GM23338 (cell line): ENCODE measurements at regions not wholly inside any gene's neighbourhood (a gene's known extent, or its start where the extent isn't known, plus 50 kb on each side); places are given as distances from the start of the nearest gene placed in this dataset.

ENCODE experiments used
- ATAC-seq: fragments of 200-7000 bp; cut with Tn5 transposase; 3 replicates; pipeline ENCODE4 v1.9.1; 2020
- DNase-seq: peaks from one replicate; pipeline ENCODE4 v3.0.0-alpha.2; 2015; ENCODE audit warnings: low spot score
- H2AFZ ChIP-seq: fragments of 200-600 bp; sonication (generic); 2 replicates; pipeline ENCODE4 v1.8.0; 2016; ENCODE audit warnings: antibody characterized with exemption, mild to moderate bottlenecking, moderate library complexity
- H3F3A ChIP-seq: fragments of 200-600 bp; sonication (generic); replicated peaks from 2 replicates; pipeline ENCODE4 v1.8.0; 2017; ENCODE audit warnings: antibody characterized with exemption, mixed run types, low read depth
- H3K27ac ChIP-seq: fragments of 200-600 bp; sonication (generic); 2 replicates; pipeline ENCODE4 v1.6.1; 2016; ENCODE audit warnings: low read depth
- H3K27me3 ChIP-seq: fragments of 200-600 bp; sonication (generic); 2 replicates; pipeline ENCODE4 v1.8.0; 2016; ENCODE audit warnings: mild to moderate bottlenecking, mixed run types, moderate library complexity; ENCODE audit not compliant: insufficient read depth
- H3K36me3 ChIP-seq: fragments of 200-600 bp; sonication (generic); 2 replicates; pipeline ENCODE4 v1.8.0; 2016; ENCODE audit warnings: mild to moderate bottlenecking; ENCODE audit not compliant: insufficient read depth
- H3K4me1 ChIP-seq: fragments of 200-600 bp; sonication (generic); 2 replicates; pipeline ENCODE4 v1.8.0; 2016; ENCODE audit warnings: mild to moderate bottlenecking, moderate library complexity; ENCODE audit not compliant: insufficient read depth
- H3K4me2 ChIP-seq: fragments of 200-600 bp; sonication (generic); 2 replicates; pipeline ENCODE4 v1.7.1; 2017; ENCODE audit warnings: mixed run types
- H3K4me3 ChIP-seq: fragments of 200-600 bp; sonication (generic); 2 replicates; pipeline ENCODE4 v1.6.1; 2016; ENCODE audit warnings: mixed run types
- H3K79me2 ChIP-seq: fragments of 200-600 bp; sonication (generic); replicated peaks from 2 replicates; pipeline ENCODE4 v1.8.0; 2017; ENCODE audit warnings: mild to moderate bottlenecking; ENCODE audit not compliant: insufficient read depth
- H3K9me2 ChIP-seq: fragments of 200-600 bp; sonication (generic); 2 replicates; pipeline ENCODE4 v1.8.0; 2017; ENCODE audit not compliant: insufficient read depth
- H4K20me1 ChIP-seq: fragments of 200-600 bp; sonication (generic); replicated peaks from 2 replicates; pipeline ENCODE4 v1.8.0; 2017; ENCODE audit warnings: mild to moderate bottlenecking; ENCODE audit not compliant: insufficient read depth
- H3K27ac Mint-ChIP-seq: 2 replicates; pipeline ENCODE4 v1.8.0; 2020; ENCODE audit warnings: inconsistent platforms, mild to moderate bottlenecking, moderate library complexity, mixed read lengths
- H3K27me3 Mint-ChIP-seq: 3 replicates; pipeline ENCODE4 v1.8.0; 2022; ENCODE audit warnings: low read depth, mild to moderate bottlenecking, moderate library complexity, mixed read lengths, inconsistent platforms; ENCODE audit not compliant: insufficient read depth, poor library complexity
- H3K36me3 Mint-ChIP-seq: 3 replicates; pipeline ENCODE4 v1.8.0; 2021; ENCODE audit warnings: low read depth, mild to moderate bottlenecking, inconsistent platforms, moderate library complexity, mixed read lengths
- H3K4me1 Mint-ChIP-seq: 3 replicates; pipeline ENCODE4 v1.8.0; 2020; ENCODE audit warnings: mild to moderate bottlenecking, inconsistent platforms, mixed read lengths
- H3K4me3 Mint-ChIP-seq: 3 replicates; pipeline ENCODE4 v1.8.0; 2021; ENCODE audit warnings: moderate library complexity, mild to moderate bottlenecking, inconsistent platforms, mixed read lengths
- H3K9me3 Mint-ChIP-seq: 3 replicates; pipeline ENCODE4 v1.8.0; 2020; ENCODE audit warnings: moderate library complexity, mild to moderate bottlenecking, inconsistent platforms, mixed read lengths
- CREB1 ChIP-seq: fragments of 250-450 bp; sonication (Bioruptor Pico); IDR thresholded peaks from 2 replicates; pipeline ENCODE4 v1.5.0; 2020; ENCODE audit warnings: low read depth, mild to moderate bottlenecking, moderate library complexity
- EZH2 ChIP-seq: fragments of 200-600 bp; sonication (generic); IDR thresholded peaks from one replicate; pipeline ENCODE4 v1.8.0; 2017; ENCODE audit warnings: antibody characterized with exemption, mild to moderate bottlenecking, low read depth; ENCODE audit not compliant: unreplicated experiment
- EZH2phosphoT487 ChIP-seq: fragments of 200-600 bp; sonication (generic); IDR thresholded peaks from one replicate; pipeline ENCODE4 v1.8.1; 2018; ENCODE audit warnings: antibody characterized with exemption; ENCODE audit not compliant: unreplicated experiment
- JUNB ChIP-seq: IDR thresholded peaks from one replicate; pipeline ENCODE4 v1.6.1; 2016; ENCODE audit warnings: antibody characterized with exemption; ENCODE audit not compliant: unreplicated experiment
- NANOG ChIP-seq: IDR thresholded peaks from 2 replicates; pipeline ENCODE4 v1.6.1; 2016; ENCODE audit warnings: antibody characterized with exemption, borderline replicate concordance
- POLR2AphosphoS5 ChIP-seq: IDR thresholded peaks from 2 replicates; pipeline ENCODE4 v1.6.1; 2016; ENCODE audit warnings: antibody characterized with exemption, low read depth
- STAT1 ChIP-seq: IDR thresholded peaks from one replicate; pipeline ENCODE4 v1.6.1; 2016; ENCODE audit warnings: antibody characterized with exemption; ENCODE audit not compliant: unreplicated experiment
- ZNF114 ChIP-seq: fragments of 250-450 bp; sonication (Bioruptor Pico); IDR thresholded peaks from 2 replicates; pipeline ENCODE4 v1.5.0; 2020; ENCODE audit warnings: mild to moderate bottlenecking, moderate library complexity
- ZNF331 ChIP-seq: fragments of 250-450 bp; sonication (Bioruptor Pico); IDR thresholded peaks from 2 replicates; pipeline ENCODE4 v1.5.0; 2020; ENCODE audit warnings: low read depth, mild to moderate bottlenecking, moderate library complexity
- TF ChIP-seq, protein P1 (sequence below): fragments of 250-450 bp; sonication (Bioruptor Pico); IDR thresholded peaks from 2 replicates; pipeline ENCODE4 v1.5.0; 2020; ENCODE audit warnings: mild to moderate bottlenecking, moderate library complexity
- TF ChIP-seq, protein P2 (sequence below), 2 experiments: fragments of 200-600 bp in 1 of 2; sonication (generic) in 1 of 2; conservative IDR thresholded peaks; 2 replicates each; pipeline versions ENCODE4 v1.5.1 to v1.6.1; 2016 to 2017; ENCODE audit warnings: antibody characterized with exemption in 2 of 2, low read depth in 2 of 2, mild to moderate bottlenecking in 2 of 2, moderate library complexity in 1 of 2
- TF ChIP-seq, protein P3 (sequence below): IDR thresholded peaks from one replicate; pipeline ENCODE4 v1.6.1; 2018; ENCODE audit warnings: antibody characterized with exemption; ENCODE audit not compliant: unreplicated experiment
- TF ChIP-seq, protein P4 (sequence below): IDR thresholded peaks from 2 replicates; pipeline ENCODE4 v1.6.1; 2016; ENCODE audit warnings: antibody characterized with exemption

DNA sequence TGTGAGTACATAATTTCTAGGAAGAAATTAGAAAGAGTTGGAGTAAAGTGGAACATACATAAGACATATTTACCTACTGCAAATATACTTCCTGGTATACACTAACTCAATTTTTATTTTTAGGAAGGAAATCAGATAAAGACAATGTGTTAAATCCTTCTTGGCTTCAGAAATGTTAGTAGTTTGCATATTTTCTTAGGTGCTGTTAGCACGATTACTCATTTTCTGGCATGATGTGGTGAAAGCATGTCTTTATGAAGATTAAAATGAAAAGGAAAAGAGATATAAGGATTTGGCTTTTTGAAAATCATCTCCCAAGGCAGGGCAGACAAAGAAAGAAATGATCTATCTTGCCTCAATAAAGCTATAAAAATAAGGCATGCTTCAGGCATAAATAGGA, 287.6 kb upstream of the E2F7 start:
- no peak overlapping the region for H3K4me3 ChIP-seq
- H2AFZ ChIP-seq: no peak overlapping the region
- Mint-ChIP-seq H3K9me3 (no peaks in the 10 kb centered on the region), H3K4me1 (peaks cover 7% of the 10 kb centered on the region; the same call in 2 of the 3 replicates), H3K27me3 (no peaks in the 10 kb centered on the region), H3K27ac (no peak overlapping the region), H3K36me3 (no peaks in the 10 kb centered on the region), H3K4me3 (no peak overlapping the region)
- no peaks in the 10 kb centered on the region for H3K79me2 ChIP-seq
- H3K4me2 ChIP-seq: no peak overlapping the region
- no peaks in the 10 kb centered on the region for H3K27me3 ChIP-seq
- no peaks in the 10 kb centered on the region for H3K9me2 ChIP-seq
- no peaks in the 10 kb centered on the region for H3K36me3 ChIP-seq
- no peak overlapping the region for H3K27ac ChIP-seq
- DNase-seq: no peak
- no peak for TF ChIP-seq ZNF331
- no peak for TF ChIP-seq EZH2
- TF ChIP-seq JUNB: no peak
- TF ChIP-seq NANOG: no peak
- no peak for TF ChIP-seq EZH2phosphoT487
- TF ChIP-seq, protein P1, sequence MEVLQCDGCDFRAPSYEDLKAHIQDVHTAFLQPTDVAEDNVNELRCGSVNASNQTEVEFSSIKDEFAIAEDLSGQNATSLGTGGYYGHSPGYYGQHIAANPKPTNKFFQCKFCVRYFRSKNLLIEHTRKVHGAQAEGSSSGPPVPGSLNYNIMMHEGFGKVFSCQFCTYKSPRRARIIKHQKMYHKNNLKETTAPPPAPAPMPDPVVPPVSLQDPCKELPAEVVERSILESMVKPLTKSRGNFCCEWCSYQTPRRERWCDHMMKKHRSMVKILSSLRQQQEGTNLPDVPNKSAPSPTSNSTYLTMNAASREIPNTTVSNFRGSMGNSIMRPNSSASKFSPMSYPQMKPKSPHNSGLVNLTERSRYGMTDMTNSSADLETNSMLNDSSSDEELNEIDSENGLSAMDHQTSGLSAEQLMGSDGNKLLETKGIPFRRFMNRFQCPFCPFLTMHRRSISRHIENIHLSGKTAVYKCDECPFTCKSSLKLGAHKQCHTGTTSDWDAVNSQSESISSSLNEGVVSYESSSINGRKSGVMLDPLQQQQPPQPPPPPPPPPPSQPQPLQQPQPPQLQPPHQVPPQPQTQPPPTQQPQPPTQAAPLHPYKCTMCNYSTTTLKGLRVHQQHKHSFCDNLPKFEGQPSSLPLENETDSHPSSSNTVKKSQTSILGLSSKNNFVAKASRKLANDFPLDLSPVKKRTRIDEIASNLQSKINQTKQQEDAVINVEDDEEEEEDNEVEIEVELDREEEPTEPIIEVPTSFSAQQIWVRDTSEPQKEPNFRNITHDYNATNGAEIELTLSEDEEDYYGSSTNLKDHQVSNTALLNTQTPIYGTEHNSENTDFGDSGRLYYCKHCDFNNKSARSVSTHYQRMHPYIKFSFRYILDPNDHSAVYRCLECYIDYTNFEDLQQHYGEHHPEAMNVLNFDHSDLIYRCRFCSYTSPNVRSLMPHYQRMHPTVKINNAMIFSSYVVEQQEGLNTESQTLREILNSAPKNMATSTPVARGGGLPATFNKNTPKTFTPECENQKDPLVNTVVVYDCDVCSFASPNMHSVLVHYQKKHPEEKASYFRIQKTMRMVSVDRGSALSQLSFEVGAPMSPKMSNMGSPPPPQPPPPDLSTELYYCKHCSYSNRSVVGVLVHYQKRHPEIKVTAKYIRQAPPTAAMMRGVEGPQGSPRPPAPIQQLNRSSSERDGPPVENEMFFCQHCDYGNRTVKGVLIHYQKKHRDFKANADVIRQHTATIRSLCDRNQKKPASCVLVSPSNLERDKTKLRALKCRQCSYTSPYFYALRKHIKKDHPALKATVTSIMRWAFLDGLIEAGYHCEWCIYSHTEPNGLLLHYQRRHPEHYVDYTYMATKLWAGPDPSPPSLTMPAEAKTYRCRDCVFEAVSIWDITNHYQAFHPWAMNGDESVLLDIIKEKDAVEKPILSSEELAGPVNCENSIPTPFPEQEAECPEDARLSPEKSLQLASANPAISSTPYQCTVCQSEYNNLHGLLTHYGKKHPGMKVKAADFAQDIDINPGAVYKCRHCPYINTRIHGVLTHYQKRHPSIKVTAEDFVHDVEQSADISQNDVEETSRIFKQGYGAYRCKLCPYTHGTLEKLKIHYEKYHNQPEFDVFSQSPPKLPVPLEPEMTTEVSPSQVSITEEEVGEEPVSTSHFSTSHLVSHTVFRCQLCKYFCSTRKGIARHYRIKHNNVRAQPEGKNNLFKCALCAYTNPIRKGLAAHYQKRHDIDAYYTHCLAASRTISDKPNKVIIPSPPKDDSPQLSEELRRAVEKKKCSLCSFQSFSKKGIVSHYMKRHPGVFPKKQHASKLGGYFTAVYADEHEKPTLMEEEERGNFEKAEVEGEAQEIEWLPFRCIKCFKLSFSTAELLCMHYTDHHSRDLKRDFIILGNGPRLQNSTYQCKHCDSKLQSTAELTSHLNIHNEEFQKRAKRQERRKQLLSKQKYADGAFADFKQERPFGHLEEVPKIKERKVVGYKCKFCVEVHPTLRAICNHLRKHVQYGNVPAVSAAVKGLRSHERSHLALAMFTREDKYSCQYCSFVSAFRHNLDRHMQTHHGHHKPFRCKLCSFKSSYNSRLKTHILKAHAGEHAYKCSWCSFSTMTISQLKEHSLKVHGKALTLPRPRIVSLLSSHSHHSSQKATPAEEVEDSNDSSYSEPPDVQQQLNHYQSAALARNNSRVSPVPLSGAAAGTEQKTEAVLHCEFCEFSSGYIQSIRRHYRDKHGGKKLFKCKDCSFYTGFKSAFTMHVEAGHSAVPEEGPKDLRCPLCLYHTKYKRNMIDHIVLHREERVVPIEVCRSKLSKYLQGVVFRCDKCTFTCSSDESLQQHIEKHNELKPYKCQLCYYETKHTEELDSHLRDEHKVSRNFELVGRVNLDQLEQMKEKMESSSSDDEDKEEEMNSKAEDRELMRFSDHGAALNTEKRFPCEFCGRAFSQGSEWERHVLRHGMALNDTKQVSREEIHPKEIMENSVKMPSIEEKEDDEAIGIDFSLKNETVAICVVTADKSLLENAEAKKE (CRISPR knock-in tag): no peak
- no peak for TF ChIP-seq POLR2AphosphoS5
- TF ChIP-seq STAT1: no peak
- TF ChIP-seq, protein P2, sequence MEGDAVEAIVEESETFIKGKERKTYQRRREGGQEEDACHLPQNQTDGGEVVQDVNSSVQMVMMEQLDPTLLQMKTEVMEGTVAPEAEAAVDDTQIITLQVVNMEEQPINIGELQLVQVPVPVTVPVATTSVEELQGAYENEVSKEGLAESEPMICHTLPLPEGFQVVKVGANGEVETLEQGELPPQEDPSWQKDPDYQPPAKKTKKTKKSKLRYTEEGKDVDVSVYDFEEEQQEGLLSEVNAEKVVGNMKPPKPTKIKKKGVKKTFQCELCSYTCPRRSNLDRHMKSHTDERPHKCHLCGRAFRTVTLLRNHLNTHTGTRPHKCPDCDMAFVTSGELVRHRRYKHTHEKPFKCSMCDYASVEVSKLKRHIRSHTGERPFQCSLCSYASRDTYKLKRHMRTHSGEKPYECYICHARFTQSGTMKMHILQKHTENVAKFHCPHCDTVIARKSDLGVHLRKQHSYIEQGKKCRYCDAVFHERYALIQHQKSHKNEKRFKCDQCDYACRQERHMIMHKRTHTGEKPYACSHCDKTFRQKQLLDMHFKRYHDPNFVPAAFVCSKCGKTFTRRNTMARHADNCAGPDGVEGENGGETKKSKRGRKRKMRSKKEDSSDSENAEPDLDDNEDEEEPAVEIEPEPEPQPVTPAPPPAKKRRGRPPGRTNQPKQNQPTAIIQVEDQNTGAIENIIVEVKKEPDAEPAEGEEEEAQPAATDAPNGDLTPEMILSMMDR (conservative IDR thresholded peaks at IDR 0.05; ENCODE audit: low read depth in 2 of 2): no peak
- TF ChIP-seq CREB1 (CRISPR knock-in tag): no peak
- TF ChIP-seq ZNF114: no peak
- TF ChIP-seq, protein P3, sequence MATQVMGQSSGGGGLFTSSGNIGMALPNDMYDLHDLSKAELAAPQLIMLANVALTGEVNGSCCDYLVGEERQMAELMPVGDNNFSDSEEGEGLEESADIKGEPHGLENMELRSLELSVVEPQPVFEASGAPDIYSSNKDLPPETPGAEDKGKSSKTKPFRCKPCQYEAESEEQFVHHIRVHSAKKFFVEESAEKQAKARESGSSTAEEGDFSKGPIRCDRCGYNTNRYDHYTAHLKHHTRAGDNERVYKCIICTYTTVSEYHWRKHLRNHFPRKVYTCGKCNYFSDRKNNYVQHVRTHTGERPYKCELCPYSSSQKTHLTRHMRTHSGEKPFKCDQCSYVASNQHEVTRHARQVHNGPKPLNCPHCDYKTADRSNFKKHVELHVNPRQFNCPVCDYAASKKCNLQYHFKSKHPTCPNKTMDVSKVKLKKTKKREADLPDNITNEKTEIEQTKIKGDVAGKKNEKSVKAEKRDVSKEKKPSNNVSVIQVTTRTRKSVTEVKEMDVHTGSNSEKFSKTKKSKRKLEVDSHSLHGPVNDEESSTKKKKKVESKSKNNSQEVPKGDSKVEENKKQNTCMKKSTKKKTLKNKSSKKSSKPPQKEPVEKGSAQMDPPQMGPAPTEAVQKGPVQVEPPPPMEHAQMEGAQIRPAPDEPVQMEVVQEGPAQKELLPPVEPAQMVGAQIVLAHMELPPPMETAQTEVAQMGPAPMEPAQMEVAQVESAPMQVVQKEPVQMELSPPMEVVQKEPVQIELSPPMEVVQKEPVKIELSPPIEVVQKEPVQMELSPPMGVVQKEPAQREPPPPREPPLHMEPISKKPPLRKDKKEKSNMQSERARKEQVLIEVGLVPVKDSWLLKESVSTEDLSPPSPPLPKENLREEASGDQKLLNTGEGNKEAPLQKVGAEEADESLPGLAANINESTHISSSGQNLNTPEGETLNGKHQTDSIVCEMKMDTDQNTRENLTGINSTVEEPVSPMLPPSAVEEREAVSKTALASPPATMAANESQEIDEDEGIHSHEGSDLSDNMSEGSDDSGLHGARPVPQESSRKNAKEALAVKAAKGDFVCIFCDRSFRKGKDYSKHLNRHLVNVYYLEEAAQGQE: no peak
- TF ChIP-seq, protein P4, sequence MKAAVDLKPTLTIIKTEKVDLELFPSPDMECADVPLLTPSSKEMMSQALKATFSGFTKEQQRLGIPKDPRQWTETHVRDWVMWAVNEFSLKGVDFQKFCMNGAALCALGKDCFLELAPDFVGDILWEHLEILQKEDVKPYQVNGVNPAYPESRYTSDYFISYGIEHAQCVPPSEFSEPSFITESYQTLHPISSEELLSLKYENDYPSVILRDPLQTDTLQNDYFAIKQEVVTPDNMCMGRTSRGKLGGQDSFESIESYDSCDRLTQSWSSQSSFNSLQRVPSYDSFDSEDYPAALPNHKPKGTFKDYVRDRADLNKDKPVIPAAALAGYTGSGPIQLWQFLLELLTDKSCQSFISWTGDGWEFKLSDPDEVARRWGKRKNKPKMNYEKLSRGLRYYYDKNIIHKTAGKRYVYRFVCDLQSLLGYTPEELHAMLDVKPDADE: no peak
- peaks cover 26% of the 10 kb centered on the region for H3K4me1 ChIP-seq
- no peaks in the 10 kb centered on the region for H3F3A ChIP-seq
- ATAC-seq: no peak
- H4K20me1 ChIP-seq: no peaks in the 10 kb centered on the region
